Inferior parietal cortex (tissue), 1 donor: ENCODE measurements at regions not wholly inside any gene's neighbourhood (a gene's known extent, or its start where the extent isn't known, plus 50 kb on each side); places are given as distances from the start of the nearest gene placed in this dataset.
"Not testable (repeated sequence)": the region's sequence is repeated elsewhere in the genome, so short reads cannot be mapped to it uniquely, and the experiment has no call there.

ENCODE experiments used
- DNase-seq: peaks from one replicate; pipeline ENCODE4 v3.0.0-alpha.2; 2016; ENCODE audit errors: extremely low spot score

DNA sequence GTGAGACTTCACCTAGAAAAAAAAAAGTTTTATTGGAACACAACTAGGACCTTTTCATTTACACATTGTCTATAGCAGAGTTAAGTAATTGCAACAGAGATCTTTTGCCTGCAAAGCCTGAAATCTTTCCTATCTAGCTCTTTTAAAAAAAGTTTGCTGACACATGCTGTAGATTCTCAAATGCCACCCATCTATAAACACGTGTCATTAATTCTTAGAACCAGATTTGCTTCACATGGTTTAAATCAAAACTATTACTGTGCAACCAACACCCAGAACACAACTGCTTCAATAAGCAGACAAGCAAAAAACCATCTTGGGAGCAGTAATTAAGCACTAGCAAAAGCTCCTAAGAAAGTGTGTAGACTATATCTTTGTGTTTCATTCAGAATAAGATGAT, 55.0 kb downstream of the OXSM start:
- DNase-seq = no peak

DNA sequence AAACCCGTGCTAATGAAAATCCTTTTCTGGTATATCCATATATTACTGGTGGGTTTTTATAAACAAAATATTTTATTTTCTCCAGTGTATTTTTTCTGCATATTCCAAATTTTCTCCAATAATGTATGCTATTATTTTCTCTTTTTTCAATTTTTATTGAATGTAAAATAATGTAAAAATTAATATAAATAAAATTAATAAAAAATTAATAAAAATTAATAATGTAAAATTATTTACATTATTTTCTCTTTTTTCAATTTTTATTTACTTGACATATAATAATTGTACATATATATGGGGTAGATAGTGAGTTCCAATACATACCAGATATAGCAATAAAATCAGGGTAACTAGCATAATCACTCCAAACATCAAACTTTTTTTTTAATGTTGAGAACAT, 56.4 kb downstream of the OXSM start:
- DNase-seq = no peak

DNA sequence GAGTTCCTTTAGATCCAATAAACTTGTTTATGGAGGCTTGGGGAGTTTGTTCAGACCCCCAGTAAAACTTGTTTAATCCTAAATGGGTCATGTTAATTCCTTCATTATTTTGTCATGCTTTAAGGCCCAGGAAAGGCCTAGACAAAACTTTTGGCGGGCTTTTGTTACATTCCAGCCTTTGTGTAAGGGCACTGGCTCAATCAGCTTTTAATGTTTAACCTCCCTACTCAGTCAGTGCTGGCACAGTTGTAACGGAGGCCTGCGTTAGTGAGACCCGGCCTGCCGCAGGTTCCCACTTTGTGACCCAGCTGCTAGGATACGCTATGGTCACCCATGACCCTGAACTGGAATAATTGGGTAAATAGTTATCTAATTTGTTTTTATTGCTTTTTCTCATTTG, 59.2 kb downstream of the OXSM start:
- DNase-seq = no peak

DNA sequence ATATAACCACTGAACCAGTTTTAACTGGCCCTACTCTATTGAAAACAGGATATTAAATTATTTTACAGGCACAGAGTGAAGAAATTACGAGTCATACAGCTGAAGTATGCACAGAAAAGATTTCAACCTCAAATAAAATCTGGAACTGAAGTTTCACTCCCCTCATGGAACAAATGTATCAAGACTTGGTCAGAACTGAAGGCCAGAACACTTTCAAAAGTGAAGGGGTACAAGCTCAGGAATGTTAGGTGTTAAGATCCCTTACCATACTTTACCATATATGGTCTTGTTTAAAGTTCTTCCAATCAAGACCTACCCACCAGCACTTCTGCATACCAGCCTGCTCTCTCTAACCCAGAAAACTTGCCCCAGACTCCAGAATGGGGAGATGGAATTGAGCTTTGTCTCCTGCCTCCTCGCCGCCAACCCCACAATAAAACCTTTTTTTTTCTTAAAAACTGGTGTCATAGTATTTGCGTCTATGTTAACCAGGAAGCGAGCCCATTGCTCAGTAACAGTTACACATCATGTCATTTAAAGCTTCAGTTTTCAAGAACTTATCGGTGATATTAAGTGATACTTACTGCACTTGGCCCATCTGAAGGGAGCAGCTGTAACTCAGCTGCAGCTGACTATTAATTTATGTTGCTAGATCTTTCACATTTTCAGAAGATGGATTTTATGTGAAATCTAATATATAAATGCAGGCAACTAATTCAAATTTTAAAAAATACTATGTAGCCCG, 59.9 kb downstream of the OXSM start:
- DNase-seq = no peak

DNA sequence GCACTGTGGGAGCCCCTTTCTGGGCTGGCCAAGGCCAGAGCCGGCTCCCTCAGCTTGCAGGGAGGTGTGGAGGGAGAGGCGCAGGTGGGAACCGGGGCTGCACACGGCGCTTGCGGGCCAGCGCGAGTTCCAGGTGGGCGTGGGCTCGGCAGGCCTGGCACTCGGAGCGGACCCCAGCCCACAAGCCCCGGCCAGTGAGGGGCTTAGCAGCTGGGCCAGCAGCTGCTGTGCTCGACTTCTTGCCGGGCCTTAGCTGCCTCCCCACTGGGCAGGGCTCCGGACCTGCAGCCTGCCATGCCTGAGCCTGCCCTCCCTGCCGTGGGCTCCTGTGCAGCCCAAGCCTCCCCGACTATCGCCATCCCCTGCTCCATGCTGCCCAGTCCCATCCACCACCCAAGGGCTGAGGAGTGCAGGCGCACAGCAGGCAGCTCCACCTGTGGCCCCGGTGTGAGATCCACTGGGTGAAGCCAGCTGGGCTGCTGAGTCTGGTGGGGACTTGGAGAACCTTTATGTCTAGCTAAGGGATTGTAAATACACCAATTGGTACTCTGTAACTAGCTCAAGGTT, 61.9 kb downstream of the OXSM start:
- not testable (repeated sequence) for DNase-seq

DNA sequence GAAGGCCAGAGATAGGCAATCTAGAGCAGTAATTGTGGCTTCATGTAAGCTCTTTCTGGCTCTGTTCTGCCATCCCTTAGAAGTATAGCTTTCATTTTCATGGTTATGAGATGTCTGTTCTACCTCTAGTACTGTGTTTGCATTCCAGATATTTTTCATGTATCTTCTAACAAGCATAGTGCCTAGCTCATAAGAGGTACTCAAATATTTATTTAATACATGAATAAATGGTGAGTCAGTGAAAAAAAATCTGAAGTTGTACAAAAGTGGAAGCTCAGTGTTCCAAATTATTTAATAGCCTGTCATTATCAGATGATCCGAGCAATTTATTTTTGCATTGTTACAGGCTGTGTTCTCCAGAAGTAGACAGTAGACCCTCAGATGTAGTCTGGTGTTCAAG, 64.3 kb downstream of the OXSM start:
- DNase-seq = no peak

DNA sequence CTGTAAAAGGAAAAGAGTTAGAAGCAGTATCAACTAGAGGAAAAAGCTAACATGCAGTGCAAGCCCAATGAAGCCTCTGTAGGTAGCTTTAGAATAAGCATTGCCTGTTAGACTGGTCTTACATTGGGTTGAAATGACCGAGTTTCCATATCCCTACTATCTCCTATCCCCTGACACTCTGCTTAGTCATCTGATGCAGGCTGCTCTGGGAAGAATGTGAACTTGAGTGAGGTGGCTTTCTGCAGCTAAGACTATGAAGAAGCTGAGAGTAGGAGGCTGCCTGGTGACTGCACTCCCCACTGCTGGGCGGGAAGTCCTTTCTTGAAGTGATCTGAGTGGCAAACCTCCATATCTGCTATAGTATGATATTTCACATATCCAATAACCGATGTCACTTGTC, 64.7 kb downstream of the OXSM start:
- no peak for DNase-seq

DNA sequence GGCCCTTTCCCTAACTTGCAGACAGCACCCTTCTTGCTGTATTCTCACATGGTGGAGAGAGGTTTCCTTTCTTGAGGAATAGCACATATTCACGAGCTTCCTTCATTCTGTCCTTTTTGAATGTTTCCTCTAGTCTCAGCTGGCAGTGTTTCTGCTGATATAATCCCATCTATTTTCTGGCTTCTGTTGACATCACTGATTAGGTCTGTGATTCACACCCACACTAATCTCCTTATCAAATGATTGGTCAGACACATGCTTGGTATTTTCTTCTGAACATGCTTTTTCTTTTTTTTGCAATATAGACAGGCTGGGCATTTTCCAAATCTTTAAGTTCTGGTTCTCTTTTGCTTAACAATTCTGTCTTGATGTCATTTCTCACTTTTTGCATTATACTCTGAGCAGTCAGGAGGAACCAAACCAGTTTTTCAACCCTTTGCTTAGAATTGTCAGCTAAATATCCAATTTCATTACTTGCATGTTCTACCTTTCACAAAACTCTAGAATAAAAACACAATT, 65.4 kb downstream of the OXSM start:
- no peak for DNase-seq

DNA sequence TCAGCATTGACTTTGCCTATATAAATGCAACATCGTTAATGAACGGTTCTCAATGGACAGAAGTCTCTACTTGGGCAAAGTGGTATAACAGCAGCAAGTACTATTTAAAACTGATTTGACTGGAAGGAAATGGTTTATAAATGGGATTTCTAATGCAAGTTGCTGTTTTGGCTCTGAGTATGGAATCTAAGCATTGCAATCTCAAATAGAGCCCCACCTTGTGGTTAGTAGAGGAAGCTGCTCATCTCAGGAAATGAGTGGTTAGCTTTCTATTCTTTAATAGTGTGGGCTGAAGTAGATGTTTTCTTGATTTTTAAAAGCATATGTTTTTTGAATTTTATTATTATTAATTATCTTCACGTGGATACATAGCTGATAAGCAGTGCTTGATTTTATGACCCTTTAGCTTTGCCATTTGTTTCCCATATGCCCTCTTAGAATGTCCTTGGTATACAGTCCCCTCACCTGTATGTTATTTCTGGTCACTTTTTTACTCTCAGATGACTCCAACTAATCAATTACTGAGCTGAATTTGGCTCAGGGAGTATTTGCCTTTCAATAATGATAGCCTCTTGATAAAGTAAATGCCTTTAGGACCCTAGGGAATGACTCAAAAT, 67.1 kb downstream of the OXSM start:
- peak; percentile 52 for DNase-seq

DNA sequence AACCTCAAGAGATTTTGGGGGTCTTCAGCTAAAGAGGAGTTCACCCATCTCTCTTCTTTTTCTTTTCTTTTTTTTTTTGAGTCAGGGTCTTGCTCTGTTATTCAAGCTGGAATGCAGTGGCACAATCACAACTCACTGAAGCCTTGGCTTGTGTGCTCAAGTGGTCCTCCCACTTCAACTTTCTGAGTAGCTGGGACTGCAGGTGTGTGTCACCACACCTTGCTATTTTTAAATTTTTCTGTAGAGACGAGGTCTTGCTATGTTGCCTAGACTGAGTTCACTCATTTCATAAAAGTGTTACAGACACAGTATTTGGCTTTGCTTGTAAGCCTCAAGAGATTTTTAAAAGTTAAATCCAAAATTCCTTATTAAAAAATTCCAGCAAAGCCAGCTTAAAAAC, 71.7 kb downstream of the OXSM start:
- DNase-seq = no peak

DNA sequence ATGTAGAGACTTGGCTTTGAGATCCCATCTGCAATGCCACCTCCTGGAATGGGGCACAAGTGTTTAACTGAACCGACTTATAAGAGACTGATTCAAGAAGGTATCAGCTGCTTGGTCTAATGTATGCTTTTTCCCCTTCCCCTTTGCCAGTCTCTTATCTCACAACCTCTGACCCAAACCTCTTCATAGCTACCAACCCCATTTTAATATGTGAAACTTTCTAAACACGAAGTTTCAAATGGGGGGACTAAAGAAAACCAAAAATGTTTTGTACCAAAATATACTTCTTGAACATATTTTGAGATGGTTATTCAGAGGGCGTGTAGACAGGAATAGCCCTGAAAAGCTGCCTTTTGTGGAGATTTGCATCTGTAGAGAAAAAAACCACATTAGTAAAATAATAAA, 73.1 kb downstream of the OXSM start:
- DNase-seq = no peak

DNA sequence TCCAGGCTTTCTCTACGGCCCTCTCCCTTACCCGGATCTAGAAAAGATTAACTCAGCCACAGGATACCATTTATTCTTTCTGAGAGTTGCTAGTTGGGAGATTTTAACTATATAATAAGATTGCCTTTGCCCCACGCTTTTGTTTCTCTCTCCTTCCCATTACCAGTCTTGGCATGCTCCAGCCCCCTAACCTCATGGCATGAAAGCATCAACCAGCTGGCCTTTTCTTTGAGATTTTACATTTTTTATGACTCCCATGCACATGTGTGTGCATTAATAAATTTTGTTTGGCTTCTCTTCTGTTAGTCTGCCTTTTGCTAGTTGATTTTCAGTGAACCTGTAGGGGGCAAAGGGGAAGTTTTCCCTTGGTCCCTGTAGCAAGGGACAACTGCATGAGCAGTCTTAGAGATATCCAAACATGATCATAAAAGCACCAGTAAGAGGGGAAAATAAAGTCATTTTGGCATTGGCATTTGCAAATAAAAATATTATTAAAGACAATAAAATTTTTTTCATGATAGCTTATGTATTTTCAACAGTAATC, 73.6 kb downstream of the OXSM start:
- no peak for DNase-seq

DNA sequence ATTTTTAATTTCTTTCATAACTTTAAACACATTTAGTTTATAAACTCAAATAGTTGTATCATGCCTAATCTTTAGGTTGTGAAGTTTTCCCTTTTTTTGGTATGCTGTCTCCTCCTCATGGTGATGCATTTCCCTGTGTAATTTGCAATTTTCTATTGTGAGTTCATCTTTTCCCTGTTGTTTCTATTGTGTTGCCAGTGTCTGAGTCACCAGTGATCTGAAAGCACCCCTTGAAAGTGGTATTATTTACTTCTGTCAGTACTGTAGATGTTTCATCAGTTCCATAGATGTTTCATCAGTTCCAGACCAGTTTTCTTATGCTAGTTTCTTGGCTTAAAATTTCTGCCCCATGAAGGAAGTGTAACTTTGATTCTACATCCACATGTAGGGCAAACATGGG, 80.6 kb downstream of the OXSM start:
- no peak for DNase-seq

DNA sequence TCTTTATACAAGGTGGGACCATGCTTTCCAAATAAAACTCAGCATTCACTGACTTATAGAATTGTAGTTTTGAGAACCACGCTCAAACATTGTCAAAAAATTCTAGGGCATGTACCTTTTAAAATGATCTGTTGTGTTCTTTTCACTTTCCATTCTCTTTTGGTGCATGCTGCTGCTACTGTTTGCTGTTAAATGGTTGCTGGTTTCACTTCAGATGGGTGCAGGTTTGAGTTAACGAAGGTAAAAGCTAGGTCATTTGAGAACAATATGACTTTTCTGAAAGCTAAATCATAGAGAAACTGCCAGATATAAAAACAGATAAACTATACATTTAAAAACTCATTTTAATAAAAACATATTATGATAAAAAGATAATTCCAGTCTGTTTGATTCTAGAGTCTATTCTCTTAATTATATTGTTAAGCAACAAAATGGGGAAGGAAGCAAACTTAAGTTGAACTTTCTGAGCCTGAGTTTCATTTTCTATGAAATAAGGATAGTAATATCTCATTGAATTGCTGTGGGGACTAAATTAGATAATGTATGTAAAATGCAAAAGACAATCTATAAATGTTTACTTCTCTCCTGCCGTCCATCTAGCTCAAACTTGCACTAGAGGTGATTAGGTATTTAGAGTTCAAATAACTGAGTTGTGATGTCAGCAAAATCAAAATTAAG, 82.4 kb downstream of the OXSM start:
- no peak for DNase-seq

DNA sequence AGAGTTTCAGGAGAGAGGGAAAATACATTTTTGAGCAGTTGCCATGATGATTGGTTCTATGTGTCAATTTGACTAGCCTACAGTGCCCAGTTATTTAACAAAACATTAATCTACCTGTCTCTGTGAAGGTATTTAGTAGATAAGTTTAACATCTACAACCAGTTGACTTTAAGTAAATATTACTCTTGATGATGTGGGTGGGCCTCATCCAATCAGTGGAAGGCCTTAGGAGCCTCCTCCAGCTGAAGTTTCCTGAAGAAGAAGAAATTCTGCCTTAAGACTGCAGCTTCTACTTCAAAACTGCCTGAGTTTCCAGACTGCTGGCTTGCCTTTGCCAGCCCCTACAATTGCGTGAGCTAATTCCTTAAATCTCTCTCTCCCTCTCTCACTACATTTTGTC, 93.6 kb downstream of the OXSM start:
- no peak for DNase-seq

DNA sequence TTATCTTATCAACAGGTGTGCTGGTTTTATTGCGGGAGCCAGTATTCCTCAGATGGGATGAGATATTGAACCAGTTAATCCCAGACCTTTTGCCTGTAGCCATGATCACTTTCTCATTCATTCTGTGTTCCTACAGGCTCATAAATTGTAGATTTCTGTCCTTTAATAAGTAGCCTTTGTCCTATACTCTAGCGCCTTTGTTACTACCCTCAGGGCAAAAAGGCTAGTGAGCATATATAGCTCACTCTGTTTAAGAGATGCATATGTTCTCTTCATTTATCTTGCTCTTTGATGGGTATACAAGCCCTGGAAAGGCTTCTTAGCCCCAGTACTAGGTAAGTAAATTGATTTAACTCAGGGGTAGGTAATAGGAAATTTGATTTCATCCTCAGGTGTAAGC, 95.1 kb downstream of the OXSM start:
- DNase-seq = no peak

DNA sequence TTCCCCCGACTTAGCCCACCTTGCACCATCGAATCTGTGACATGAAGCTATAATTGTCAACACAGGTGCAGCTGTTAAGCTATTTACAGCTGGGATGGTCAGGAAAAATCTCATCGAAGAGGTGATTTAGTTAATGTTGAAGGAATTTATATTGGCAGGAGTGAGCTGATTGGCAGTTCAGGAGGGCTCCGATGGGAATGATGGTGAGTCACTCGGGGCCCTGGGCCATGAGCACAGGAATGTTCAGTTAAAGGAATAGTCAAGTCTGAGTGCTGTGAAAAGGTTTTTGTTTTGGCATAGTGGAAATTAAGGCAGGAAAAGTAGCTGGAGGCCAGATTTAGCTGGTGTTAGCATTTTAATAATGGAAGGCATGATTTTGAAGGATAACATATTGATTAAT, 95.7 kb downstream of the OXSM start:
- DNase-seq = no peak

DNA sequence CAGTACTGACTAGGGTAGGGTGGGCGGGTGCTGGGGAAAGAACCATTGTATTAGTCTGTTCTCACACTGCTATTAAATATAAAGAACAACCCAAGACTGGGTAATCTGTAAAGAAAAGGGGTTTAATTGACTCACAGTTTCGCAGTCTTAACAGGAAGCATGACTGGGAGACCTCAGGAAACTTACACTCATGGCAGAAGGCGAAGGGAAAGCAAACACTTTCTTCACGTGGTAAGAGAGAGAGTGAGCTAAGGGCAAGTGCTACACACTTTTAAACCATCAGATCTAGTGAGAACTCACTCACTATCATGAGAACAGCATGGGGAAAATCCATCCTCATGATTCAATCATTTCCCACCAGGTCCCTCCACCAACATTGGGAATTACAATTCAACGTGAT, 98.0 kb downstream of the OXSM start:
- DNase-seq = no peak

DNA sequence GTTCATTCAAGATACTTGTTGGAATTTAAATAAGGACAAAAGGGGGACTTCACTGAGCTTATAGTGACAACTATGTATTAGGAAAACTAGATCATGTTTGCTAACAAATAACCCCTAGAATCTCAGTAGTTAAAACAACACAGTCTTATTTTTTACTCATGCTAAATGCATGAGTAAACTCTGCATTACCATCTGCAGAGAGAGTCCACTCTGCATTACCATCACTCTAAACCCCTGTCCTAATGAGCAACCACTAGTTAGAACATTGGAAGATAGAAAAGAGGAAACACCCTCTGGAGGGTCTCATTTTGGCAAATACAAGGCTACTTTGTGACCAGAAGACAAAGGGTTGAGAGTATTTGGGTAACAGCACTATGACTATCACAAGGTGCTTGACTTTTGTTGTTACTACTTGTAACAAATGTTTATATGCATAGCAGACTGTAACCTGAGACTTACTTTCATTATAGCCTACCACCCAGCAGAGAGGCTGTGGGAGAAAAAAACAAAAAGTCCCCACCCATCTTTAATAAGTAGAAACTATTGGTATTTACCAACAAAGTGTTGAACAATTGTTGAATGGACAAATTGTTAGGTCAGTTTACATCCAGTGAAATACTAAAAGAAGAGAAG, 99.1 kb downstream of the OXSM start:
- no peak for DNase-seq

DNA sequence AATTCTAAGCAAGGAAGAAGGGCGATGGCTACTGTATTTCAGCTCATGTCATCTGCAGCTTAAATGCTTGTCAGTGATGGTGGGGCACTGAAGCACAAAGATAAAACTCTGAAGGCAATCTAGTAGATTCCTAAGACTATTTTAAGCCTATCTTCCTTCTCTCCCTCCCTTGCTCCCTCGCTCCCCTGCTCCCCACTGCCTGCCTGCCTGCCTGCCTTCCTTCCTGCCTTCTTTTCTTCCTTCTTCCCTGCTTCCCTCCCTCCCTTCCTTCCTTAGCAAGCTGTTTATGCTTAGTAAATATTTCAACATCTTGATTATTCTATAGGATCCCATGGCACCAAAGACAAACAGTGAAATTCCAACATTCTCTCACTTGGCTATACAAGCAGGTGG, 99.6 kb downstream of the OXSM start:
- no peak for DNase-seq

DNA sequence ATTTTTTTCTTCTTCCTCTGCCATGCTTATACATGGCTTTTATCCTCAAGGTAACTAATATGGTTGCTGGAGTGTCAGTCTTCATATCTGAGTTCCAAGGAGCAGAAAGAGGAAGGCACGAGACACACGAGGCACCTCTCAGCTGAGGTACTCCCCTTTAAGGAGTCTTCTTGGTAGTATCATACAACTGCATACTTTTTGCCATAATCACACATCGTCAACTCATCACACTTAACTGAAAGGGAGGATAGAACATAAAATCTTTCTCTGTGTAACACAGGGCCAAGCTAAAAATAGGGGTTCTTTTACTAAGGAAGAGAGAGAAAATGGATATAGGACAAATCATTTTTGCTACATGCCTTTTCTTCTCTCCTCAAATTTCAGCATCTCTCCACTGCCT, 104.2 kb downstream of the OXSM start:
- no peak for DNase-seq

DNA sequence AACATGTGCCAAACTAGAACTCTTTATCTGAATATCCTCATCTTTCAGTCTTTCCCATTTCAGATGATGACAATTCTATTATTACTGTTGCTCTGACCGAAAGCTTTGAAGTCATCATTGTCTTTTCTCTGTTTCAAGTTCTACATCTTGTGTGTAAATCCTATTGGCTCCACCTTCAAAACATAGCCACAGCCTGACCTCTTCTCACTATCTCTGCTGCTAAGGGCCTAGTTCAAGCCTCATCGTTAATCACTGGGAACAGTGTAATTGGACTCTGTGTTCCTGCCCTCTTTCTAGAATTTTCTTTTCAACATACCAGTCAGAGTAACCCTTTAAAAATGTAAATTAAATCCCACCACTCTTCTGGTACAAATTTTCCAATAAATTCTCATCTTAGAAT, 105.1 kb downstream of the OXSM start:
- DNase-seq = no peak
